Right lobe of liver (tissue), 6 donors: ENCODE measurements at regions not wholly inside any gene's neighbourhood (a gene's known extent, or its start where the extent isn't known, plus 50 kb on each side); places are given as distances from the start of the nearest gene placed in this dataset.

Experiments used
- ATAC-seq, 4 donors: fragments of 200-7000 bp; cut with Tn5 transposase; one replicate each; pipeline ENCODE4 v1.9.1; 2020; ENCODE audit warnings: mild to moderate bottlenecking in 4 of 4, moderate library complexity in 4 of 4
- DNase-seq, 3 donors: peaks; one replicate each; pipeline ENCODE4 v3.0.0-alpha.2; 2020
- H3K27ac ChIP-seq, 3 donors: fragments of 200-600 bp; one replicate each; pipeline ENCODE4 v1.8.0; 2022
- H3K27me3 ChIP-seq, 2 donors: fragments of 200-600 bp; one replicate each; pipeline ENCODE4 v1.8.0; 2022
- H3K36me3 ChIP-seq, 4 donors: fragments of 200-600 bp; sonication (generic) in 1 of 4; one replicate each; pipeline versions ENCODE4 v1.5.1 to v1.8.0; 2017 to 2022; ENCODE audit warnings: control low read depth in 1 of 4
- H3K4me1 ChIP-seq, 4 donors: fragments of 200-600 bp; sonication (generic) in 1 of 4; one replicate each; pipeline versions ENCODE4 v1.5.1 to v1.8.0; 2017 to 2022; ENCODE audit warnings: control low read depth in 1 of 4
- H3K4me3 ChIP-seq, 3 donors: fragments of 200-600 bp; one replicate each; pipeline ENCODE4 v1.8.0; 2022
- H3K9me3 ChIP-seq, 4 donors: fragments of 200-600 bp; sonication (generic) in 1 of 4; one replicate each; pipeline versions ENCODE4 v1.5.1 to v1.8.0; 2017 to 2022; ENCODE audit warnings: control low read depth in 1 of 4
- CTCF ChIP-seq, 4 donors: fragments of 200-600 bp in 3 of 4; fragments of 450-650 bp in 1 of 4; IDR thresholded peaks; one replicate each; pipeline versions ENCODE4 v1.5.1 to v1.8.0; 2016 to 2022; ENCODE audit warnings: antibody characterized with exemption in 4 of 4, mild to moderate bottlenecking in 2 of 4
- POLR2A ChIP-seq: fragments of 450-650 bp; IDR thresholded peaks from one replicate; pipeline ENCODE4 v1.6.1; 2017; ENCODE audit warnings: antibody characterized with exemption, mild to moderate bottlenecking
- WGBS: methylation state at CpG from one replicate; pipeline ENCODE4 v1.1.6; 2018; ENCODE audit warnings: low coverage, low lambda C conversion rate; ENCODE audit not compliant: insufficient coverage; ENCODE audit errors: missing lambda C conversion rate; 5-methylcytosine and 5-hydroxymethylcytosine counted together
- intact Hi-C, 2 donors: fragments of 100-400 bp; cut with DNase I; formaldehyde crosslinking; loops; one replicate each; pipeline versions ENCODE4 v1.11.2 to v1.14.1; 2022
- donor health status: DM: no; HTN: yes; CAD: no.
- donor health status: DM: no; HTN: no; CAD: no.
- donor health status: DM: no; HTN: no; CAD: no.
- donor health status: DM: no; HTN: yes; CAD: no.
- donor health status: DM: no; HTN: yes; CAD: no.

GRCh38 chr13:70362820-70363570 lies 254.7 kb upstream of the KLHL1 start:
- ATAC-seq (no peak), DNase-seq (no peak)
- Histone ChIP-seq H3K4me1 (no peaks in the 10 kb centered on the region), H3K36me3 (no peaks in the 10 kb centered on the region), H3K27me3 (no peaks in the 10 kb centered on the region), H3K27ac (no peak overlapping the region), H3K4me3 (no peak overlapping the region), H3K9me3 (no peaks in the 10 kb centered on the region)
- intact Hi-C loops: no loop called here
- 61% methylated on average over 5 of the region's 5 CpGs for WGBS
- TF ChIP-seq POLR2A: no peak
- no peak for TF ChIP-seq CTCF (IDR thresholded peaks at IDR 0.05)

- no peaks in the 10 kb centered on the region for H3K9me3 ChIP-seq
- H3K36me3 ChIP-seq: no peaks in the 10 kb centered on the region
- intact Hi-C loops: no loop called here
- no CpG with 5 or more reads among the region's 1 CpG for WGBS
- DNase-seq (no peak), ATAC-seq (peak in 1 of 4 donors; percentile 58)
- TF ChIP-seq CTCF (IDR thresholded peaks at IDR 0.05) (no peak), POLR2A (no peak)
- H3K4me3 ChIP-seq: no peak overlapping the region
- H3K27ac ChIP-seq: no peak overlapping the region
- no peaks in the 10 kb centered on the region for H3K27me3 ChIP-seq
- no peaks in the 10 kb centered on the region for H3K4me1 ChIP-seq
Observed at GRCh38 chr13:70357031-70357430, 248.8 kb upstream of the KLHL1 start.

- WGBS: 20% methylated on average over 2 of the region's 2 CpGs
- H3K27ac ChIP-seq: no peak overlapping the region
- TF ChIP-seq CTCF (IDR thresholded peaks at IDR 0.05) (peak in 3 of 4 donors; percentile 14 to 44 (median 38)), POLR2A (no peak)
- ATAC-seq (peak; percentile 37 to 58 (median 55)), DNase-seq (no peak)
- no peaks in the 10 kb centered on the region for H3K9me3 ChIP-seq
- H3K36me3 ChIP-seq: no peaks in the 10 kb centered on the region
- intact Hi-C loops: no loop called here
- no peaks in the 10 kb centered on the region for H3K27me3 ChIP-seq
- no peak overlapping the region for H3K4me3 ChIP-seq
- no peaks in the 10 kb centered on the region for H3K4me1 ChIP-seq
Observed at GRCh38 chr13:70353096-70353495, 244.8 kb upstream of the KLHL1 start.

- intact Hi-C loops: no loop called here
- no peak for TF ChIP-seq POLR2A
- TF ChIP-seq CTCF (IDR thresholded peaks at IDR 0.05): no peak
- DNase-seq (no peak), ATAC-seq (no peak)
- Histone ChIP-seq H3K27me3 (no peaks in the 10 kb centered on the region), H3K36me3 (no peaks in the 10 kb centered on the region), H3K27ac (no peak overlapping the region), H3K4me1 (no peaks in the 10 kb centered on the region), H3K9me3 (no peaks in the 10 kb centered on the region), H3K4me3 (no peak overlapping the region)
- 75% methylated on average over 8 of the region's 8 CpGs for WGBS
Observed at GRCh38 chr13:70347947-70348620, 239.8 kb upstream of the KLHL1 start.
